Upper lobe of left lung (tissue), 4 donors: ENCODE measurements at regions not wholly inside any gene's neighbourhood (a gene's known extent, or its start where the extent isn't known, plus 50 kb on each side); places are given as distances from the start of the nearest gene placed in this dataset.

Source experiments
- CTCF ChIP-seq, 6 experiments: fragments of 450-650 bp in 4 of 6; fragments of 200-600 bp in 2 of 6; sonication (generic) in 2 of 6; IDR thresholded peaks; one replicate each; pipeline ENCODE4 v1.5.1; 2016 to 2019; ENCODE audit warnings: antibody characterized with exemption in 6 of 6
- EP300 ChIP-seq, 4 donors: sonication (generic); formaldehyde crosslinking; IDR thresholded peaks; one replicate each; pipeline ENCODE4 v1.5.1; 2017; ENCODE audit warnings: antibody characterized with exemption in 4 of 4, control low read depth in 2 of 4
- POLR2A ChIP-seq, 4 donors: fragments of 450-650 bp; IDR thresholded peaks; one replicate each; pipeline ENCODE4 v1.5.1; 2016 to 2017; ENCODE audit warnings: antibody characterized with exemption in 4 of 4, mild to moderate bottlenecking in 2 of 4
- POLR2AphosphoS5 ChIP-seq, 2 donors: sonication (generic); formaldehyde crosslinking; IDR thresholded peaks; one replicate each; pipeline ENCODE4 v1.5.1; 2017; ENCODE audit warnings: antibody characterized with exemption in 2 of 2

GRCh38 chr16:9363520-9363919, 272.1 kb downstream of the HAPSTR1 start:
- TF ChIP-seq POLR2AphosphoS5 (IDR thresholded peaks at IDR 0.05) (no peak), CTCF (IDR thresholded peaks at IDR 0.05) (no peak), POLR2A (IDR thresholded peaks at IDR 0.05) (no peak), EP300 (IDR thresholded peaks at IDR 0.05) (no peak)
